Chondrocyte (in vitro differentiated cells): ENCODE measurements at regions not wholly inside any gene's neighbourhood (a gene's known extent, or its start where the extent isn't known, plus 50 kb on each side); places are given as distances from the start of the nearest gene placed in this dataset.
A peak's percentile ranks its signal among the peaks of the same experiment; 100 is the strongest.

Source experiments
- DNase-seq: peaks from one replicate; pipeline ENCODE4 v3.0.0; 2021; ENCODE audit warnings: mixed read lengths, low spot score
- H3K27ac Mint-ChIP-seq: one replicate; pipeline ENCODE4 v1.8.0; 2021; ENCODE audit warnings: mild to moderate bottlenecking, moderate library complexity, mixed read lengths; ENCODE audit not compliant: unreplicated experiment
- H3K27me3 Mint-ChIP-seq: 2 replicates; pipeline ENCODE4 v1.8.0; 2021; ENCODE audit warnings: low read depth, mixed read lengths
- H3K36me3 Mint-ChIP-seq: 2 replicates; pipeline ENCODE4 v1.8.0; 2021; ENCODE audit warnings: low read depth, mixed read lengths
- H3K4me1 Mint-ChIP-seq: 2 replicates; pipeline ENCODE4 v1.8.0; 2021; ENCODE audit warnings: low read depth, mild to moderate bottlenecking, mixed read lengths
- H3K4me3 Mint-ChIP-seq: one replicate; pipeline ENCODE4 v1.8.0; 2021; ENCODE audit warnings: mild to moderate bottlenecking, moderate library complexity, mixed read lengths; ENCODE audit not compliant: unreplicated experiment
- H3K9me3 Mint-ChIP-seq: 2 replicates; pipeline ENCODE4 v1.8.0; 2021; ENCODE audit warnings: low read depth, mixed read lengths
- TF ChIP-seq, protein P1 (sequence below): fragments of 200-600 bp; sonication (generic); IDR thresholded peaks from 2 replicates; pipeline ENCODE4 v1.5.0; 2021; ENCODE audit warnings: antibody characterized with exemption, mild to moderate bottlenecking, moderate library complexity

DNA sequence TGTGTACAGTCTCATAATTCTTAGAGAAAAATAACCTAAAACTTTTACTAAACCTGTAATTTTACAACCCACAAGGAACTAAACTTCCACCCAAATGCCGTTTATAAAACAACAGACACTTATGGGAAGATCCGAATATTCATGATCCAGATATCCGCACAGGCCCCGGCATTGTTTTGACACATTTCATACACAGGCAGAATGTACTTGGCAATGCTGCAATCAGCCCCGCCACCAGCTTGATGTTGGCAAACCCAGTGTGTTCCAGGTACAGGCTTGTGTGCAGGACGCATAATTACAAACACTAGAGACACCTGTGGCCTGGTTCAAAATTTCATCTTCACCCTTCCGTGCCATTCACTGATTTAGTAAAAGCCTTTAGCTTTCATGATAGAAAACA is 393.0 kb upstream of the SALL3 start:
- Mint-ChIP-seq H3K27ac (no peak overlapping the region), H3K4me3 (no peak overlapping the region), H3K4me1 (peaks cover 9% of the 10 kb centered on the region), H3K36me3 (no peaks in the 10 kb centered on the region), H3K27me3 (peaks cover 4% of the 10 kb centered on the region), H3K9me3 (peaks cover 6% of the 10 kb centered on the region)
- TF ChIP-seq, protein P1, sequence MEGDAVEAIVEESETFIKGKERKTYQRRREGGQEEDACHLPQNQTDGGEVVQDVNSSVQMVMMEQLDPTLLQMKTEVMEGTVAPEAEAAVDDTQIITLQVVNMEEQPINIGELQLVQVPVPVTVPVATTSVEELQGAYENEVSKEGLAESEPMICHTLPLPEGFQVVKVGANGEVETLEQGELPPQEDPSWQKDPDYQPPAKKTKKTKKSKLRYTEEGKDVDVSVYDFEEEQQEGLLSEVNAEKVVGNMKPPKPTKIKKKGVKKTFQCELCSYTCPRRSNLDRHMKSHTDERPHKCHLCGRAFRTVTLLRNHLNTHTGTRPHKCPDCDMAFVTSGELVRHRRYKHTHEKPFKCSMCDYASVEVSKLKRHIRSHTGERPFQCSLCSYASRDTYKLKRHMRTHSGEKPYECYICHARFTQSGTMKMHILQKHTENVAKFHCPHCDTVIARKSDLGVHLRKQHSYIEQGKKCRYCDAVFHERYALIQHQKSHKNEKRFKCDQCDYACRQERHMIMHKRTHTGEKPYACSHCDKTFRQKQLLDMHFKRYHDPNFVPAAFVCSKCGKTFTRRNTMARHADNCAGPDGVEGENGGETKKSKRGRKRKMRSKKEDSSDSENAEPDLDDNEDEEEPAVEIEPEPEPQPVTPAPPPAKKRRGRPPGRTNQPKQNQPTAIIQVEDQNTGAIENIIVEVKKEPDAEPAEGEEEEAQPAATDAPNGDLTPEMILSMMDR = no peak
- DNase-seq = no peak

- peaks cover 4% of the 10 kb centered on the region for H3K27me3 Mint-ChIP-seq
- DNase-seq = no peak
- TF ChIP-seq, protein P1 = no peak
Measured at GRCh38 chr18:78587096-78587495, 392.5 kb upstream of the SALL3 start.

DNA sequence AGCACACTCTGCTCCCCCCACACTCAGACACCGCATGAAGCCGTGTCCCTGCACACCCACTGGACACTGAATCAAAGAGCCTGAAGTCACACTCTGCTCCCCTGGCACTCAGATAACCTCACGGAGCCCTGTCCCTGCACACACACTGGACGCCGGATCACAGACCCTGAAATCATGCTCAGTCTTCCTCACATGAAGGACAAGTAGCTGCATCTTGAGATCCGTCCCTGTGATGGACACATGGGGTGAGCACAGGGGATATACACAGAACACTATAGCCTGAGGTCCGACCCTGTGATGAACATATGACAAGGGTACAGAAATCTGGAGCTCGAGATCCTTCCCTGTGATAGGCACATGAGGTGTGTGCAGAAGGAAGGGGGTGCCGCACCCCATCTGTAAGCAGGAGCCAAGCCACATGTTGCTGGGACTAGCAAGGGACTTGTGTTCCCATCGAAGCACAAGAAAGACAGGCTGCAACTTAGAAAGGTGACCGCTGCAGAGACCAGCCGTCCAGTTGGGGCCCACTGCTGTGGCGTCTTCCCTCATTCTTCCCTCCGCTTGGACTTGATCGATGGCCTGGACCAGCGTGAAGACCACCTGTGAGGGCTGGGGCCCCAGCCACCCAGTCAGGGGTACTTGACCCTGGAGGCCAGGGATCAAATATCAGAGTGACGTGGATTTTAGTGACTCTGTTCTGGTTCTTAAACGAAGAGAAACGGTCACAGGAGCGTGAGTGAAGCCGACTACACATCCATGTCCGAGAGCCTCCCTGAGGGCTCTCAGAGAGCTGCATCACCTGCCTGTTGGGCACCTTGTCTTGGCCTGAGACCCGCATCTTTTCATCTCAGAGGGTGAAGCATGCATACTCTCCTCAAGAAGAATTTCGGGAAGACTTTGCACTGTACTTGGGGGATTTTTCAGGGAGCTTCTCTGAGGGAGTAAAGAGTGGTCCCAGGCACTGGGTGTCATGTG is 391.7 kb upstream of the SALL3 start:
- Mint-ChIP-seq H3K9me3 (peaks cover 3% of the 10 kb centered on the region), H3K27ac (peak overlapping the region; percentile 24), H3K27me3 (peaks cover 4% of the 10 kb centered on the region), H3K4me3 (no peak overlapping the region), H3K4me1 (peaks cover 9% of the 10 kb centered on the region), H3K36me3 (no peaks in the 10 kb centered on the region)
- TF ChIP-seq, protein P1 = no peak
- DNase-seq = no peak

More at GRCh38 chr18:78587096-78587495, 392.5 kb upstream of the SALL3 start:
- Mint-ChIP-seq H3K36me3 (no peaks in the 10 kb centered on the region), H3K4me1 (peaks cover 9% of the 10 kb centered on the region), H3K4me3 (no peak overlapping the region), H3K9me3 (peaks cover 3% of the 10 kb centered on the region), H3K27ac (peak overlapping the region; percentile 24)

DNA sequence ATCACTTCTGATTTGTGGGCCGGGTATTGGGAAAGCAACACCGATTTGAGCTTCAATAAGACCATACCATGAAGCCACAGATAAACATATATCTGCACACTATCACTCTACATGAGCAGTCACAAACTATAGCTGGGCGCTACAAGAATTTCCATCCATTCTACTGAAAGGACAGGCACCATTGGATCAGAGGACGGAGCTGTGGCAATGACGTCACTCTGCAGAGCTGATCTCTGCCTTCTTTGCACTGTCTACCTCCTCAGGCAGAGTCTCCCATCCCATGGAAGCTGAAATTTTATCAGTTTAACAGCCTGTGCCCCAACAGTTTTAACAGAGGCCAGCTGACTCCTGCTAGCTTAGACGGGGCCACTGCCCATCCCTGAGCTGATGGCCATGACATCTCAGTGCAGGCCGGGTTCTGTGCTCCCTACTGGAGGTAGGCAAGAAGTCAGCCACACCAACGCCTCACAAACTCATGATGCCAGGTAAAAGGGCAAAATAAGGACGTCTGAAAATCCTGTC is 389.6 kb upstream of the SALL3 start:
- no peak overlapping the region for H3K27ac Mint-ChIP-seq
- peaks cover 16% of the 10 kb centered on the region for H3K9me3 Mint-ChIP-seq
- DNase-seq = no peak
- TF ChIP-seq, protein P1 = no peak
- H3K27me3 Mint-ChIP-seq = peaks cover 4% of the 10 kb centered on the region
- no peak overlapping the region for H3K4me3 Mint-ChIP-seq
- H3K4me1 Mint-ChIP-seq = peaks cover 9% of the 10 kb centered on the region
- H3K36me3 Mint-ChIP-seq = no peaks in the 10 kb centered on the region

GRCh38 chr18:78595453-78595852 is 384.2 kb upstream of the SALL3 start:
- H3K4me1 Mint-ChIP-seq = no peaks in the 10 kb centered on the region
- no peaks in the 10 kb centered on the region for H3K36me3 Mint-ChIP-seq
- no peak overlapping the region for H3K4me3 Mint-ChIP-seq
- no peaks in the 10 kb centered on the region for H3K27me3 Mint-ChIP-seq
- peaks cover 35% of the 10 kb centered on the region for H3K9me3 Mint-ChIP-seq
- no peak overlapping the region for H3K27ac Mint-ChIP-seq
- TF ChIP-seq, protein P1 = no peak
- no peak for DNase-seq
